ENCODE measurements at regions not wholly inside any gene's neighbourhood (a gene's known extent, or its start where the extent isn't known, plus 50 kb on each side); places are given as distances from the start of the nearest gene placed in this dataset.

DNA sequence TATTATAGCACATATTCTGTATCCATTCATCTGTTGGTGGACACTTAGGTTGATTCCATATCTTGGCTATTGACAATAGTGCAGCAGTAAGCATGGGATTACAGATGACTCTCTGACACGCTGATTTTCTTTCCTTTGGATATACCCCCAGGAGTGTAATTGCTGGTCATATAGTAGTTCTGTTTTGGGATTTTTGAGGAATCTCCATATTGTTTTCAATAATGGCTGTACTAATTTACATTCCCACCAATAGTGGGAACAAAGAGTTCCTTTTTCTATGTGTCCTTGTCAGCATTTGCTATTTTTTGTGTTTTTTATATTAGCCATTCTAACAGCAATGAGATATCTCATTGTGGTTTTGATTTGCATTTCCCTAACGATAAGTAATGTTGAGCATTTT is 309.0 kb upstream of the JARID2 start:
- TF ChIP-seq CTCF (IDR thresholded peaks at IDR 0.05) = no peak
- no peak for TF ChIP-seq POLR2A (IDR thresholded peaks at IDR 0.05)
- TF ChIP-seq EP300 (IDR thresholded peaks at IDR 0.05) = no peak
